A673 (cell line): ENCODE measurements at regions not wholly inside any gene's neighbourhood (a gene's known extent, or its start where the extent isn't known, plus 50 kb on each side); places are given as distances from the start of the nearest gene placed in this dataset.
"Not testable (repeated sequence)": the region's sequence is repeated elsewhere in the genome, so short reads cannot be mapped to it uniquely, and the experiment has no call there.

Source experiments
- CTCF ChIP-seq: fragments of 300-800, 200-600 bp; sonication (generic); conservative IDR thresholded peaks from 2 replicates; pipeline ENCODE4 v1.5.1; 2017; ENCODE audit warnings: low read depth, mild to moderate bottlenecking, antibody characterized with exemption, low read length, moderate library complexity, mixed read lengths
- EZH2 ChIP-seq: fragments of 200-600 bp; sonication (generic); IDR thresholded peaks from 2 replicates; pipeline ENCODE4 v1.6.1; 2017; ENCODE audit warnings: borderline replicate concordance, low read depth, mild to moderate bottlenecking, mixed read lengths, antibody characterized with exemption, low read length; ENCODE audit not compliant: poor library complexity, severe bottlenecking

DNA sequence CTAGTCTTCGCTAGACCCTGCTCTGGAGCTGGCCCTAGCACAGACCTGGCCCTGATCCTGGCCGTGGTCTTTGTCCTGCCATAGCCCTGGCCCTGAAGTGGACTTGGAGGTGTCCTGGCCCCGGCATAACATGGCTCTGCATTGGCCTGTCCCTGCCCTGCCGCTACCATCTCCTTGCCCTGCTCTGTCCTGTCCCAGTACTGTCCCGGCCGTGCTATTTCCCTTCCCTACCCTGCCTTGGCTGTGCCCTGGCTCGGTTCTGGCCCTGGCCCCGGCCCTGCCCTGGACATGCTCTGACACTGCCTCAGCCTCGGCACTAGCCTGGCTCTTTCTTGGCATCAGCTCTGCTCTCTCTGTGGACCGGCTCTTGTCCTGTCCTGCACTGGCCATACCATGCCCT is 331.8 kb upstream of the PLGLB1 start:
- not testable (repeated sequence) for TF ChIP-seq CTCF, EZH2
